ENCODE measurements at regions not wholly inside any gene's neighbourhood (a gene's known extent, or its start where the extent isn't known, plus 50 kb on each side); places are given as distances from the start of the nearest gene placed in this dataset.
"Not testable (repeated sequence)": the region's sequence is repeated elsewhere in the genome, so short reads cannot be mapped to it uniquely, and the experiment has no call there.

DNA sequence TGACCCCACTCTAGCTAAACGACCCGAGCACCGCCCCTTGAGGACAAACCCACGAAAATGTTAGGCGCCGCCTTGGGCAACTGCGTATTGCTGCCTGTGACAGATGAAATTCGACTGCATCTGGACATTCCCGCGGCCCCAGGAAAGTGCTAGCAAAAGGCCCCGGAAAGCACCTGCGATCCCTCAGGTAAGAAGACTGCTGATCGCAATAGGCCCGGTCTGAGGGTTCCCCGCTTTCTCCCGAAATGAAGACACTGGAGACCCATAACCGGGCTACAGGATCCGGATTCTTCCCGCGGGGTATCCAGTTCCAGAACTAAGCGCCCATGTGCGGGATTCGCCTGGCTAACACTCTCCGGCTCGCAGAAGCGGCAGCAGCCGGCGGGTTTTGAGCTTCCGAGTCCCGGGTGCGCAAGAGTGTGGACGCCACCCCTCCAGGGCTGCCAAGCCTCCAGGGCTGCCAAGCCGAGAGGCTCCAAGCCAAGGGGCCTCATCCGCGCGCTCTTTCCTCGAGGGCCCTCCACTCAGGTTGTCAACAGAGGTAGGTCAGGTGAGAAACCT, 157.9 kb upstream of the NBPF11 start:
- DNase-seq: no peak

GRCh38 chr1:148308832-148309458, 156.9 kb upstream of the NBPF11 start:
- DNase-seq: no peak

GRCh38 chr1:148307583-148308185, 155.6 kb upstream of the NBPF11 start:
- no peak for DNase-seq

- not testable (repeated sequence) for DNase-seq
These were observed 152.9 kb upstream of the NBPF11 start for GRCh38 chr1:148304935-148305334.

DNA sequence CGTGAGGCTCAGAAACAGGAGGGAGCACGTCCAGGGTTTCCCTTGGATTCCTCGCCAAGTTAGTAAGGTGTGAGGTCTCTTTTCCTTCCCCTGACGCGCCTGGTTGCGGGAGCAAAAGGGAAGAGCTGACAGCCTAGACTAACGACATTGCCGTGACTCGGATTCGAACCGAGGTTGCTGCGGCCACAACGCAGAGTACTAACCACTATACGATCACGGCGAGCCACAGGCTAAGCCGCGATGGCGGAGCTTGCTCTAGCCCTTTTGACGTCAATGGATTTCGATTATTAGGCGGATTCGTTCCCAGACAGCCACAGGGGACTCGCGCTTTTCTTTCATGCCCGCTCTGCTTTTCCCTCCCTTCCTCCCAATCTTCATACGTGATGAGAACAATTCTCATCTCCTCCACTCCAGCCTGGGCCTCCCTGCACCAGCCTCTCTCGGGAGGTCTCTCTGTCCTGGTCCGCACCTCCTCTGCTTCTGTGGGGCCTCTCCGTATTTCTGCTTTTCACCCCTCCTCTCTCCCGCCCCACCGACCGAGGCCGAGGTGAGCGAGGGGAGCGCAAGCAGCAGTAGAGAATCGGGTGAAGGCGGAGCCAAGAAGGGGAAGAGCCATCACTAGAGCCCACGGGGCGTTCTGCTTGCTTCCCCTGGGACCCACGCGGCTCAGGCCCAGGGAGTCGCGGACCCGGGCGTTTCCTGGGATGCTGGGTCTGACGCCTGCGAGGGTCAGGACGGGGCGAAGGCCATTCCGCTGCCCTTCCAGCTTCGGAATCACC, 150.7 kb upstream of the NBPF11 start:
- DNase-seq: not testable (repeated sequence)

- not testable (repeated sequence) for DNase-seq
These were observed 145.8 kb upstream of the NBPF11 start for GRCh38 chr1:148297852-148298251.

DNA sequence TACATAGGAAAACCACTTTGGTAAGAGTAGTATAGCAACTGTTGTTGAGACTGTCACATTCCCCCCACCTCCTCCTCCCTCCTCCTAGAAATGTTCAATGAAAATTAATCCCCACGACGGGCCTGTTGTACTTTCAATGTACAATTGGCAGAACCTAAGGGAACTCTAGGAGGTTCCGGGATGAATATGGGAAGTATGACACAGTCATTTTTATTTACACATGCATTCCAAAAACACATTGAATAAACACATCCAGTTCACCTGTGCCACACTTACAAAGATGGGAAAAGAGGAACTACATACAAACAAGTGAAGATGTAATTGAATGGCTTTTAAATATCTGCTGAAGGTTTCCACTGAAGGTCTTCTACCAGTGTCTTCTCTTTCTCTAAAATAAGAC, 144.4 kb upstream of the NBPF11 start:
- no peak for DNase-seq

- DNase-seq: no peak
These were observed 142.2 kb upstream of the NBPF11 start for GRCh38 chr1:148294116-148294807.

GRCh38 chr1:148293651-148294050, 141.6 kb upstream of the NBPF11 start:
- no peak for DNase-seq

- DNase-seq: no peak
These were observed 140.8 kb upstream of the NBPF11 start for GRCh38 chr1:148292915-148293314.

DNA sequence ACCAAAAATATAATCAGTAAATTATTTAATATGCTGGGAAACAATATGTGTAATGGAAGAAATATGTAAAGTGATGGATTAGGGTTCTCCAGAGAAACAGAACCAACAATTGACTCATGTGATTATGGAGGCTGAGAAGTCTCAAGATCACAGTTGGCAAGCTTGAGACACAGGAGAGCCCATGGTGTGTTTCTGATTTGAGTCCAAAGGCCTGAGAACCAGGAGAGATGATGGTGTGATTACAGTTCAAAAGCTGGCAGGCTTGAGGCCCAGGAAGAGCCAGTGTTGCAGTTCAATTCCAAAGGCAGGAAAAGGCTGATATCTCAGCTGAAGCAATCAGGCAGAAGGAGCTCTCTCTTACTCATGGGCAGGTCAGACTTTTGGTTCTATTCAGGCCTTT, 138.8 kb upstream of the NBPF11 start:
- DNase-seq: no peak

DNA sequence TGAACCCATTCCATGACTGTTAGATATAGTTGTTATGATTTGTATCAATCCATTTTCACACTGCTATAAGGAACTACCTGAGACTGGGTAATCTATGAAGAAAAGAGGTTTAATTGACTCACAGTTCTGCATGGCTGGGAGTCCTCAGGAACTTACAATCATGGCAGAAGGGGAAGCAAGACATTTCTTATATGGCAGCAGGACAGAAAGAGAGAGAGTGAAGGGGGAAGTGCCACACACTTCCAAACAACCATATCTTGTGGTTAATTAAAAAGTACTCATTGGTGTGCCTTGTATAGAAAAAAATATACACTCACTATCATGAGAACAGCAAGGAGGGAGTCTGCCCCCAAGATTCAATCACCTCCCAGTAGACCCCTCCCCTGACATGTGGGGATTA, 137.6 kb upstream of the NBPF11 start:
- no peak for DNase-seq

GRCh38 chr1:148285946-148286345, 133.9 kb upstream of the NBPF11 start:
- not testable (repeated sequence) for DNase-seq

DNA sequence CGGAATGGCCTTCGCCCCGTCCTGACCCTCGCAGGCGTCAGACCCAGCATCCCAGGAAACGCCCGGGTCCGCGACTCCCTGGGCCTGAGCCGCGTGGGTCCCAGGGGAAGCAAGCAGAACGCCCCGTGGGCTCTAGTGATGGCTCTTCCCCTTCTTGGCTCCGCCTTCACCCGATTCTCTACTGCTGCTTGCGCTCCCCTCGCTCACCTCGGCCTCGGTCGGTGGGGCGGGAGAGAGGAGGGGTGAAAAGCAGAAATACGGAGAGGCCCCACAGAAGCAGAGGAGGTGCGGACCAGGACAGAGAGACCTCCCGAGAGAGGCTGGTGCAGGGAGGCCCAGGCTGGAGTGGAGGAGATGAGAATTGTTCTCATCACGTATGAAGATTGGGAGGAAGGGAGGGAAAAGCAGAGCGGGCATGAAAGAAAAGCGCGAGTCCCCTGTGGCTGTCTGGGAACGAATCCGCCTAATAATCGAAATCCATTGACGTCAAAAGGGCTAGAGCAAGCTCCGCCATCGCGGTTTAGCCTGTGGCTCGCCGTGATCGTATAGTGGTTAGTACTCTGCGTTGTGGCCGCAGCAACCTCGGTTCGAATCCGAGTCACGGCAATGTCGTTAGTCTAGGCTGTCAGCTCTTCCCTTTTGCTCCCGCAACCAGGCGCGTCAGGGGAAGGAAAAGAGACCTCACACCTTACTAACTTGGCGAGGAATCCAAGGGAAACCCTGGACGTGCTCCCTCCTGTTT, 128.9 kb upstream of the NBPF11 start:
- not testable (repeated sequence) for DNase-seq

DNA sequence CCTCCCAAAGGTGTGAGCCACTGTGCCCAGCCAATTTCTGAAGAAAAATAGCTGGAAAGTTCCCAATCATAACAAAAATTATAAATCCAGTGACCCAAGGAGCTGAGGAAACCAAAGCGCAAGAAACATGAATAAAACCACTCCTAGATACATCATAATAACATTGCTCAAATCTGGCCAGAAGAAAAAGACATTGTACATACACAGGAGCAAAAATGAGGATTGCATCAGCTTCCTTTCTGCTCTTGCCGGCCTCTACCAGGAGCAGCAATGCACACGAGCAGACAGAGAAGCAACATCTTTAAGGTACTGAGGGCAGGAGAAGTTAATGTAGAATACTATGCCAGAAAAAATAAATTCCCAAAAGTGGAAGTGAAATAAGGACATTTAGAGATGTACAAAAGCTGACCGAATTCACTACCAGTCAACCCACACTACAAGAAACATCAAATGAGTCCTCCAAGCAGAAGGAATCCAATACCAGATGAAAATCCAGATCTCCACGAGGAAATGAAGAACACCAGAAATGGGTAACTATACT, 127.0 kb upstream of the NBPF11 start:
- not testable (repeated sequence) for DNase-seq

GRCh38 chr1:148277865-148278279, 125.8 kb upstream of the NBPF11 start:
- not testable (repeated sequence) for DNase-seq

- DNase-seq: not testable (repeated sequence)
These were observed 115.0 kb upstream of the NBPF11 start for GRCh38 chr1:148267066-148267465.

DNA sequence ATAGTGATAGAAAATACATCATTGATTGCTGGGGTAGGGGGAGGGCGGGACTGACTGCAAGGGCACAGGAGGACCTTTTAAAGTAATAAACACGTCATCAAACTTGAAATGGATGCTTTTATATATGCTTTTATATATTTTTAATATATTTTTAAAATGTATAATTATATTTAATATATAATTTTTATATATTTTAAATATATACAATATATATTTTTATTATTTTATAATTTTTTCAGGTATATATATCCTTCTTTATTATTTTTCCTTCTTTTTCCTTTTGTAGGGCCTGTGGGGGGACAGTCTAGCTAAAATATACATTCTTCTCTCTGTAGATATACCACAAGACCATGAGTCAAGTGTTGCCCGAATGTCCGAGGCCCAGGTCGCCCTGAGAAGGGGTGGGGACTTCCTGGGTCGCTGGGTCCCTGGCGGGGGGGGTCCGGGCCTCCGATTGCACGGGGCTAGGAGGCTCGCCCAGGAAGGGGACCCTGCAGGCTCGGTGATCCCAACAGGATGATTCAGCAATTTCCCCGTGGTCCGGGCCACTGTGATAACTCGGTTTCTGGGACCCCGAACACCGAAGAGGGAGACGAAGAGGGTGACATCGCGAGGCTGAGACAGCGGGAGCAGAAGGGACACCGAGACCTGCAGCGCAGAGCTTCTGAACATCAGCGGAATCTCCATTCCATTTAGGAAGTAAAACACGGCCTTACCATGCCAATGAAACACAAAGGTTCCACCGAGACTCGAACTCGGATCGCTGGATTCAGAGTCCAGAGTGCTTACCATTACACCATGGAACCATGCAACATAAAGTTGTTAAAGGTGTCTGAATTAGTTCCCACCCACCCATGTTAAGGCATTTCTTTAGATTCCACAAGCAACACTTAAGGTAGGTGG, 112.5 kb upstream of the NBPF11 start:
- DNase-seq: no peak

- no peak for DNase-seq
These were observed 111.8 kb upstream of the NBPF11 start for GRCh38 chr1:148263906-148264255.

DNA sequence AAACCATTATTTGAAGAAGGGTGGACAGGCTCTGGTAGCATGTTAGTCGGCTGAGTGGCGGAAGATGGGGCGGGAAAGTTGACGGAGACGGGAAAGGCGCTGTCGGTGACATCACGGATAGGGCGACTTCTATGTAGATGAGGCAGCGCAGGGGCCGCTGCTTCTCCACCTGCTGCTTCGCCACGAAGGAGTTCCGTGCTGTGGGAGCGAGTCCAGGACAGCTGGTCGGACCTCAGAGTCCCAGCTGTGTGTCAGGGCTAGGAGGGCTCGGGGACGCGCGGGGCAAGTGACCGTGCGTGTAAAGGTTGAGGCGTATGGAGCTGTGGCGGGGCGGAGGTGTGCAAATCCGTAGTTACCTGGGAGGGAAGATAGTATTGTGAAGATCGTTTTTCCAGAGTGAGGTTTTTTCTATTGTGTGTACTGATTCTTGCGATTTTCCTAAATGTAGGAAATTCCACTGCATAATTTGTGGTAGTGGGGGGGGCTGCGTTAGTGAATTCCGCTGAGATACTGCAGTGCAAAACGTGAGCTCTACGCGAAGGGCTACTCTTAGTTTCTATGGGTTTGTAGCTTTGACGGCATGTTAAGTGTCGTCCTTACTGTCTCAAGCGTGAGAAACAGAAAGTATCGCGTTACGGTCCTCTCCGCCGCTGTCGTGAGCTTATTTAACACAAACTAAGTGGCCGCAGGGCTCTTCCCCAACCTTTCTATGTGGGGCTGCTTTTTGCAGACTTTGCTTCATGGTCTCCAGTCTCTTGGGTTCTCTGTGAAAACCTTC, 111.2 kb upstream of the NBPF11 start:
- DNase-seq: no peak
